SK-N-SH (cell line): ENCODE measurements at regions not wholly inside any gene's neighbourhood (a gene's known extent, or its start where the extent isn't known, plus 50 kb on each side); places are given as distances from the start of the nearest gene placed in this dataset.

Experiments used
- CTCF ChIA-PET: fragments of 300-600, 350-600 bp; formaldehyde crosslinking; extraction: SDS; loops from one replicate; lab custom pipeline; 2021; lab: Yijun Ruan, JAX
- POLR2A ChIA-PET: fragments of 350-600 bp; sonication (Branson Sonifier 250); formaldehyde crosslinking; extraction: SDS; loops from one replicate; lab custom pipeline; 2020; ENCODE audit warnings: antibody characterized with exemption, inconsistent platforms; lab: Yijun Ruan, JAX
- DNase-seq: peaks from one replicate; pipeline ENCODE4 v3.0.0; 2012
- H2AFZ ChIP-seq: fragments of 200-600 bp; sonication (generic); 2 replicates; pipeline ENCODE4 v1.8.1; 2016; ENCODE audit warnings: antibody characterized with exemption, mild to moderate bottlenecking, low read depth
- H3F3A ChIP-seq: fragments of 200-600 bp; sonication (generic); replicated peaks from 2 replicates; pipeline ENCODE3; 2016; ENCODE audit warnings: antibody characterized with exemption, mild to moderate bottlenecking; ENCODE audit not compliant: insufficient read depth
- H3K27ac ChIP-seq, 2 experiments: fragments of 200-500 bp in 1 of 2; fragments of 200-600 bp in 1 of 2; sonication (Bioruptor generic) in 1 of 2; sonication (generic), shearing (Covaris generic) in 1 of 2; 2 replicates each; pipeline versions ENCODE4 v1.5.1 to v1.6.1; 2014 to 2016; ENCODE audit warnings: low read depth in 2 of 2, inconsistent platforms in 1 of 2, low read length in 1 of 2, mild to moderate bottlenecking in 1 of 2, mixed read lengths in 1 of 2
- H3K27me3 ChIP-seq: fragments of 200-600 bp; sonication (generic), shearing (Covaris generic); 2 replicates; pipeline ENCODE4 v1.6.1; 2016; ENCODE audit warnings: mixed run types; ENCODE audit not compliant: insufficient read depth
- H3K36me3 ChIP-seq, 2 experiments: fragments of 200-500 bp in 1 of 2; fragments of 200-600 bp in 1 of 2; sonication (Bioruptor generic) in 1 of 2; sonication (generic) in 1 of 2; replicated peaks in 1 of 2; 2 replicates each; pipeline versions ENCODE3 to v1.5.1; 2014 to 2016; ENCODE audit warnings: low read length in 1 of 2, mild to moderate bottlenecking in 1 of 2; ENCODE audit not compliant: insufficient read depth in 2 of 2, control insufficient read depth in 1 of 2
- H3K4me1 ChIP-seq, 2 experiments: fragments of 200-500 bp in 1 of 2; fragments of 200-600 bp in 1 of 2; sonication (Bioruptor generic) in 1 of 2; sonication (generic), shearing (Covaris generic) in 1 of 2; 2 replicates each; pipeline versions ENCODE4 v1.5.1 to v1.6.1; 2014 to 2016; ENCODE audit warnings: low read depth in 1 of 2, low read length in 1 of 2, mixed run types in 1 of 2; ENCODE audit not compliant: insufficient read depth in 2 of 2, control insufficient read depth in 1 of 2
- H3K4me2 ChIP-seq: fragments of 200-600 bp; sonication (generic), shearing (Covaris generic); 2 replicates; pipeline ENCODE4 v1.6.1; 2017; ENCODE audit warnings: mixed run types
- H3K4me3 ChIP-seq, 2 experiments: fragments of 200-500 bp in 1 of 2; fragments of 200-600 bp in 1 of 2; sonication (Bioruptor generic) in 1 of 2; sonication (generic), shearing (Covaris generic) in 1 of 2; 2 replicates each; pipeline versions ENCODE4 v1.5.1 to v1.8.1; 2014 to 2016; ENCODE audit warnings: low read depth in 2 of 2, inconsistent platforms in 1 of 2, low read length in 1 of 2, mild to moderate bottlenecking in 1 of 2, mixed read lengths in 1 of 2, moderate library complexity in 1 of 2
- H3K79me2 ChIP-seq: fragments of 200-600 bp; sonication (generic); 2 replicates; pipeline ENCODE4 v1.8.1; 2017; ENCODE audit warnings: mild to moderate bottlenecking; ENCODE audit not compliant: insufficient read depth
- H3K9ac ChIP-seq: fragments of 200-600 bp; sonication (generic); 2 replicates; pipeline ENCODE4 v1.6.1; 2017; ENCODE audit warnings: mixed run types
- H3K9me2 ChIP-seq: fragments of 200-600 bp; sonication (generic); 2 replicates; pipeline ENCODE4 v1.6.1; 2017; ENCODE audit warnings: mixed run types
- H3K9me3 ChIP-seq: fragments of 200-600 bp; sonication (generic); 2 replicates; pipeline ENCODE4 v1.6.1; 2017; ENCODE audit warnings: mixed run types, mild to moderate bottlenecking, moderate library complexity
- H4K20me1 ChIP-seq: fragments of 200-600 bp; sonication (generic); 2 replicates; pipeline ENCODE4 v1.6.1; 2017; ENCODE audit warnings: mild to moderate bottlenecking, mixed run types; ENCODE audit not compliant: insufficient read depth
- EZH2phosphoT487 ChIP-seq: fragments of 200-600 bp; sonication (generic); IDR thresholded peaks from 2 replicates; pipeline ENCODE4 v1.6.1; 2017; ENCODE audit warnings: low read depth, mixed run types, mild to moderate bottlenecking, antibody characterized with exemption, moderate library complexity, borderline replicate concordance
- FOXM1 ChIP-seq: IDR thresholded peaks from 2 replicates; pipeline ENCODE4 v1.4.0; 2012; ENCODE audit warnings: low read depth, mild to moderate bottlenecking
- GABPA ChIP-seq: IDR thresholded peaks from 2 replicates; pipeline ENCODE4 v1.4.0; 2012; ENCODE audit warnings: low read depth, mild to moderate bottlenecking
- GATA2 ChIP-seq: sonication (generic); formaldehyde crosslinking; IDR thresholded peaks from 2 replicates; pipeline ENCODE4 v1.5.0; 2020; ENCODE audit warnings: mild to moderate bottlenecking, missing genetic modification reagents
- IRF3 ChIP-seq: fragments of 150-350 bp; IDR thresholded peaks from 2 replicates; pipeline ENCODE4 v1.6.1; 2016; ENCODE audit warnings: mild to moderate bottlenecking, low read depth, low read length
- NFIC ChIP-seq: IDR thresholded peaks from 2 replicates; pipeline ENCODE4 v1.4.0; 2012; ENCODE audit warnings: borderline replicate concordance
- PBX3 ChIP-seq: IDR thresholded peaks from 2 replicates; pipeline ENCODE4; 2012
- POLR2AphosphoS5 ChIP-seq: IDR thresholded peaks from 2 replicates; pipeline ENCODE4 v1.6.1; 2012; ENCODE audit warnings: low read depth, low read length
- RCOR1 ChIP-seq: fragments of 150-350 bp; IDR thresholded peaks from 2 replicates; pipeline ENCODE4 v1.6.1; 2017; ENCODE audit warnings: antibody characterized with exemption, low read length
- YY1 ChIP-seq: IDR thresholded peaks from 2 replicates; pipeline ENCODE4 v1.4.0; 2012; ENCODE audit warnings: low read depth, mild to moderate bottlenecking
- WGBS: methylation state at CpG from one replicate; pipeline ENCODE4 v1.1.6; 2017; ENCODE audit warnings: low lambda C conversion rate; 5-methylcytosine and 5-hydroxymethylcytosine counted together
- TF ChIP-seq, protein P1 (sequence below): fragments of 150-350 bp; IDR thresholded peaks from 2 replicates; pipeline ENCODE4 v1.6.1; 2017; ENCODE audit warnings: antibody characterized with exemption, low read length, low read depth, borderline replicate concordance
- TF ChIP-seq, protein P2 (sequence below): IDR thresholded peaks from 2 replicates; pipeline ENCODE4 v1.6.1; 2012; ENCODE audit warnings: mild to moderate bottlenecking, low read depth, low read length, moderate library complexity
- TF ChIP-seq, protein P3 (sequence below): IDR thresholded peaks from 2 replicates; pipeline ENCODE4 v1.4.0; 2012; ENCODE audit warnings: low read depth, borderline replicate concordance

- Histone ChIP-seq H3K9ac (0 out of 2 replicates have a peak overlapping the region, but pooled peaks have one; percentile 28), H3K4me2 (peak overlapping the region; percentile 72), H3K9me3 (no peaks in the 10 kb centered on the region), H3K79me2 (no peaks in the 10 kb centered on the region), H3F3A (peaks cover 5% of the 10 kb centered on the region), H2AFZ (peak overlapping the region; percentile 35; the same call in 1 of the 2 replicates), H3K9me2 (no peaks in the 10 kb centered on the region), H3K36me3 (no peaks in the 10 kb centered on the region), H4K20me1 (no peaks in the 10 kb centered on the region), H3K4me3 (peak overlapping the region in 1 of 2 experiments; percentile 45; a peak in 2 of 4 replicates)
- POLR2A ChIA-PET, result interaction anchor here (1.2 to 1.5 kb wide), 2 partner anchors 35 to 120 kb away, joined by 3 read pairs; no protein-coding TSS in a partner anchor
- 32% methylated on average over 2 of the region's 14 CpGs for WGBS
- peak; percentile 75 for DNase-seq
- TF ChIP-seq, protein P1, sequence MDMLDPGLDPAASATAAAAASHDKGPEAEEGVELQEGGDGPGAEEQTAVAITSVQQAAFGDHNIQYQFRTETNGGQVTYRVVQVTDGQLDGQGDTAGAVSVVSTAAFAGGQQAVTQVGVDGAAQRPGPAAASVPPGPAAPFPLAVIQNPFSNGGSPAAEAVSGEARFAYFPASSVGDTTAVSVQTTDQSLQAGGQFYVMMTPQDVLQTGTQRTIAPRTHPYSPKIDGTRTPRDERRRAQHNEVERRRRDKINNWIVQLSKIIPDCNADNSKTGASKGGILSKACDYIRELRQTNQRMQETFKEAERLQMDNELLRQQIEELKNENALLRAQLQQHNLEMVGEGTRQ, result no peak
- TF ChIP-seq NFIC (no peak), POLR2AphosphoS5 (no peak), PBX3 (no peak), FOXM1 (no peak)
- TF ChIP-seq, all 33 proteins: peak for 0
- CTCF ChIA-PET, result interaction anchor here (0.6 to 5.1 kb wide), 6 partner anchors 16 to 331 kb away, joined by 3 to 31 read pairs (median 5); no protein-coding TSS in a partner anchor
- Histone ChIP-seq H3K27ac (peak overlapping the region in 1 of 2 experiments; percentile 40; a peak in 1 of 4 replicates), H3K27me3 (no peaks in the 10 kb centered on the region), H3K4me1 (peaks cover 0 to 48% of the 10 kb centered on the region in 2 experiments; a peak in 1 of 4 replicates)
Observed at GRCh38 chr22:23401910-23402274, 178.2 kb downstream of the IGLL1 start.

DNA sequence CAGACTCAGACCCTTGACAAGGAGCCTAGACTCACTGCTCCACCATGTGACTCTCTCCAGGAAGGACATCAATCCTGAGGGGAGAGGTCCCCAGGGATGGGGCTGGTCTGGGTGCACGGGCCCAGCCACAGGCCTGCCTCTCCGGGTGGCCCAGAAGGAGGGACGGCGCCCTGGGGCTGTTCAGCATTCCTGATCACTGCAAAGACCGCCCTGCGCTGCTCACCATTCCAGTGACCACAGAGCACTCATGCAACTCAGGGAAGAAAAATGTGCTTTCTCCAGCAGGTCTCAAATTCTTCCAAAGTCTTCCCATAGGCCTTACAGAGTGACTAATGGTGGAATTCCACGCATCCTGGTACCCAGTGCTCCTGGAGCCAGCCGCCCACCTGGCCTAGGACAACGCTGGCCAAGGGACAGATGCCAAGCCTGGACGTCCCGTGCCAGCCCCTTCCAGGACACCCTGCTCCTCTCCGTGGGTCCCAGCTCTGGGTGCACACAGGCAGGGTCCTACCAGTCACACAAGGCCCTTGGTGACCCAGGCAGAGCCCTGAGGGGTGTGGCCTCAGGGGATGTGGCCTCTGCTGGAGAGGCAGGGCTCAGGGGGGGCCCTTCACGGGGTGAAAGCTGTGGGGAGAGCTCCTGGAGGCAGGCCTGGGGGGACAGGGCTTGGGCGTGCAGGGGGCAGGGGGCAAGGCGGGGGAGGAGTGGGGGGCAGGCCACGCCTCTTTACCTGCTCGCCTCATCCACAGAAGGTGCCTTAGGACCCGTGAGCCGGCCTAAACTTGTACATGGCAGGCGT, 178.8 kb downstream of the IGLL1 start:
- Histone ChIP-seq H3K9ac (no peak overlapping the region), H3K79me2 (no peaks in the 10 kb centered on the region), H3K4me3 (no peak overlapping the region), H3K27ac (peak overlapping the region in 1 of 2 experiments; percentile 32; a peak in 1 of 4 replicates), H3F3A (peaks cover 5% of the 10 kb centered on the region), H3K4me1 (peaks cover 0 to 50% of the 10 kb centered on the region in 2 experiments; a peak in 1 of 4 replicates), H2AFZ (no peak overlapping the region), H3K4me2 (0 out of 2 replicates have a peak overlapping the region, but pooled peaks have one; percentile 44), H3K27me3 (no peaks in the 10 kb centered on the region), H3K36me3 (no peaks in the 10 kb centered on the region), H4K20me1 (no peaks in the 10 kb centered on the region), H3K9me2 (no peaks in the 10 kb centered on the region), H3K9me3 (no peaks in the 10 kb centered on the region)
- ChIA-PET CTCF (interaction anchor here (0.6 to 5.1 kb wide), 6 partner anchors 16 to 332 kb away, joined by 3 to 31 read pairs (median 5); no protein-coding TSS in a partner anchor), POLR2A (interaction anchor here (1.2 kb wide), 1 partner anchor 121 kb away, joined by 3 read pairs; no protein-coding TSS in a partner anchor)
- 64% methylated on average over 3 of the region's 20 CpGs for WGBS
- DNase-seq, result no peak
- no peak for TF ChIP-seq RCOR1
- no peak for TF ChIP-seq YY1
- TF ChIP-seq, protein P2, sequence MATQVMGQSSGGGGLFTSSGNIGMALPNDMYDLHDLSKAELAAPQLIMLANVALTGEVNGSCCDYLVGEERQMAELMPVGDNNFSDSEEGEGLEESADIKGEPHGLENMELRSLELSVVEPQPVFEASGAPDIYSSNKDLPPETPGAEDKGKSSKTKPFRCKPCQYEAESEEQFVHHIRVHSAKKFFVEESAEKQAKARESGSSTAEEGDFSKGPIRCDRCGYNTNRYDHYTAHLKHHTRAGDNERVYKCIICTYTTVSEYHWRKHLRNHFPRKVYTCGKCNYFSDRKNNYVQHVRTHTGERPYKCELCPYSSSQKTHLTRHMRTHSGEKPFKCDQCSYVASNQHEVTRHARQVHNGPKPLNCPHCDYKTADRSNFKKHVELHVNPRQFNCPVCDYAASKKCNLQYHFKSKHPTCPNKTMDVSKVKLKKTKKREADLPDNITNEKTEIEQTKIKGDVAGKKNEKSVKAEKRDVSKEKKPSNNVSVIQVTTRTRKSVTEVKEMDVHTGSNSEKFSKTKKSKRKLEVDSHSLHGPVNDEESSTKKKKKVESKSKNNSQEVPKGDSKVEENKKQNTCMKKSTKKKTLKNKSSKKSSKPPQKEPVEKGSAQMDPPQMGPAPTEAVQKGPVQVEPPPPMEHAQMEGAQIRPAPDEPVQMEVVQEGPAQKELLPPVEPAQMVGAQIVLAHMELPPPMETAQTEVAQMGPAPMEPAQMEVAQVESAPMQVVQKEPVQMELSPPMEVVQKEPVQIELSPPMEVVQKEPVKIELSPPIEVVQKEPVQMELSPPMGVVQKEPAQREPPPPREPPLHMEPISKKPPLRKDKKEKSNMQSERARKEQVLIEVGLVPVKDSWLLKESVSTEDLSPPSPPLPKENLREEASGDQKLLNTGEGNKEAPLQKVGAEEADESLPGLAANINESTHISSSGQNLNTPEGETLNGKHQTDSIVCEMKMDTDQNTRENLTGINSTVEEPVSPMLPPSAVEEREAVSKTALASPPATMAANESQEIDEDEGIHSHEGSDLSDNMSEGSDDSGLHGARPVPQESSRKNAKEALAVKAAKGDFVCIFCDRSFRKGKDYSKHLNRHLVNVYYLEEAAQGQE, result no peak
- TF ChIP-seq GATA2 (CRISPR knock-in tag), result no peak
- TF ChIP-seq IRF3, result no peak
- no peak for TF ChIP-seq EZH2phosphoT487
- TF ChIP-seq POLR2AphosphoS5, result no peak
- TF ChIP-seq NFIC, result no peak; the same call in 1 of the 2 replicates
- no peak for TF ChIP-seq GABPA
- no peak for TF ChIP-seq FOXM1
- TF ChIP-seq, protein P3, sequence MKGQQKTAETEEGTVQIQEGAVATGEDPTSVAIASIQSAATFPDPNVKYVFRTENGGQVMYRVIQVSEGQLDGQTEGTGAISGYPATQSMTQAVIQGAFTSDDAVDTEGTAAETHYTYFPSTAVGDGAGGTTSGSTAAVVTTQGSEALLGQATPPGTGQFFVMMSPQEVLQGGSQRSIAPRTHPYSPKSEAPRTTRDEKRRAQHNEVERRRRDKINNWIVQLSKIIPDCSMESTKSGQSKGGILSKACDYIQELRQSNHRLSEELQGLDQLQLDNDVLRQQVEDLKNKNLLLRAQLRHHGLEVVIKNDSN, result no peak
